ENCODE measurements at regions not wholly inside any gene's neighbourhood (a gene's known extent, or its start where the extent isn't known, plus 50 kb on each side); places are given as distances from the start of the nearest gene placed in this dataset.

DNA sequence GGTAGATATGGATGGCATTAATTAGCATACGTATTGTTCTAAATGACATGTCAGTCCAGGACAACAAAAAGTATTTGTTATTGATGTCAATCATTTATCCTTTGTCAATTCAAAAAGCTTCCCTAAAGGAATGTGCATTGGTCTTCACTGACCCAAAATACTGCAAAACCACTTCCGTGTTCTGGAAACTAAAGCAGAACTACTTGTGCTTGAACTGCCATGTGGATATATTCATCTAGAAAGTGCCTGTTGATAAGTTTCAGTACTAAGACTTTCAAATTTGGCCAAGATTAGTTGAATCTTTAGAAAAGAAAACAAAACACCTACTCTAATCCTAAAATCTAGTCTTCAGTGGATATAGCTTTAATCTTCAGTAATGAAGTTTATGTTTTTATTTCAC lies 242.1 kb upstream of the PPP1R3A start:
- no peaks in the 10 kb centered on the region for H3K27me3 ChIP-seq (ENCODE audit: control insufficient read depth, insufficient read depth, low read length)
- no peaks in the 10 kb centered on the region for H4K20me1 ChIP-seq (ENCODE audit: control insufficient read depth, extremely low read depth, insufficient read depth, low read length)
- no peak overlapping the region for H2AFZ ChIP-seq (ENCODE audit: low read length)
- no peak overlapping the region for H3K4me3 ChIP-seq (replicated peaks in 1 of 4; ENCODE audit: control extremely low read depth in 1 of 4, insufficient read depth in 1 of 4, low read depth in 3 of 4, low read length in 4 of 4)
- TF ChIP-seq EZH2 (IDR thresholded peaks at IDR 0.05; ENCODE audit: low read length, missing control alignments) (no peak), CTCF (conservative IDR thresholded peaks at IDR 0.05 in 1 of 2, IDR thresholded peaks at IDR 0.05 in 1 of 2; ENCODE audit: low read depth in 1 of 2, low read length in 2 of 2) (no peak)
- no peak overlapping the region for H3K4me2 ChIP-seq (ENCODE audit: extremely low read depth, insufficient read depth, low read length)
- DNase-seq (ENCODE audit: low read depth in 2 of 2): no peak
- no peaks in the 10 kb centered on the region for H3K36me3 ChIP-seq (ENCODE audit: control insufficient read depth, insufficient read depth, low read length)
- no peak overlapping the region for H3K27ac ChIP-seq (ENCODE audit: insufficient read depth, low read length)
- no peaks in the 10 kb centered on the region for H3K79me2 ChIP-seq (ENCODE audit: control insufficient read depth, insufficient read depth, low read length)
- H3K9ac ChIP-seq (ENCODE audit: insufficient read depth, low read length): no peak overlapping the region
- H3K9me3 ChIP-seq (ENCODE audit: control insufficient read depth, insufficient read depth, low read depth, low read length): no peaks in the 10 kb centered on the region
- H3K4me1 ChIP-seq (ENCODE audit: control insufficient read depth, extremely low read depth, insufficient read depth, low read length): no peaks in the 10 kb centered on the region

DNA sequence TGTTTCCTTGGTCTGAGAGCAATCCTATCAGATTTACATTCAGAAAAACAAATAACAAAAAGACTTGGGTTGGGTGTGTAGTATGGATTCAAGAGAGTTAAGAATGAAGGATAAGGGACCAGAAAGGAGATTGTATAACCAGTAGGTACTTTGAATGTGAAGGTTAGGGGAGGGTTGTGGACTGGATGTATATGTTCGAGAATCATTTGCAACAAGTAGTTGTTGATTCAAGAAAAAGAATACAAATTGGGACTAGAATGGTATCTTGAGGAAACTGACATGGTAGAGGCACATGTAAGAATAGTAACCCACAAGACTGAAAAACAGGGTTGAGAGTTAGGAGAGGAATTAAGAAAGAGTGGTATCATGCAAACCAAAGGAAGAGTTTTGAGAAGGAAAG lies 240.0 kb upstream of the PPP1R3A start:
- Histone ChIP-seq H3K4me1 (ENCODE audit: control insufficient read depth, extremely low read depth, insufficient read depth, low read length) (no peaks in the 10 kb centered on the region), H3K27me3 (ENCODE audit: control insufficient read depth, insufficient read depth, low read length) (no peaks in the 10 kb centered on the region), H3K4me3 (replicated peaks in 1 of 4; ENCODE audit: control extremely low read depth in 1 of 4, insufficient read depth in 1 of 4, low read depth in 3 of 4, low read length in 4 of 4) (no peak overlapping the region), H3K36me3 (ENCODE audit: control insufficient read depth, insufficient read depth, low read length) (no peaks in the 10 kb centered on the region), H3K4me2 (ENCODE audit: extremely low read depth, insufficient read depth, low read length) (no peak overlapping the region), H3K79me2 (ENCODE audit: control insufficient read depth, insufficient read depth, low read length) (no peaks in the 10 kb centered on the region), H2AFZ (ENCODE audit: low read length) (no peak overlapping the region), H3K9ac (ENCODE audit: insufficient read depth, low read length) (no peak overlapping the region), H4K20me1 (ENCODE audit: control insufficient read depth, extremely low read depth, insufficient read depth, low read length) (no peaks in the 10 kb centered on the region), H3K9me3 (ENCODE audit: control insufficient read depth, insufficient read depth, low read depth, low read length) (no peaks in the 10 kb centered on the region), H3K27ac (ENCODE audit: insufficient read depth, low read length) (no peak overlapping the region)
- TF ChIP-seq EZH2 (IDR thresholded peaks at IDR 0.05; ENCODE audit: low read length, missing control alignments) (no peak), CTCF (conservative IDR thresholded peaks at IDR 0.05 in 1 of 2, IDR thresholded peaks at IDR 0.05 in 1 of 2; ENCODE audit: low read depth in 1 of 2, low read length in 2 of 2) (no peak)
- no peak for DNase-seq (ENCODE audit: low read depth in 2 of 2)

- Histone ChIP-seq H3K9me3 (ENCODE audit: control insufficient read depth, insufficient read depth, low read depth, low read length) (no peaks in the 10 kb centered on the region), H3K27me3 (ENCODE audit: control insufficient read depth, insufficient read depth, low read length) (no peaks in the 10 kb centered on the region), H2AFZ (ENCODE audit: low read length) (no peak overlapping the region), H3K9ac (ENCODE audit: insufficient read depth, low read length) (no peak overlapping the region), H3K27ac (ENCODE audit: insufficient read depth, low read length) (no peak overlapping the region), H3K79me2 (ENCODE audit: control insufficient read depth, insufficient read depth, low read length) (no peaks in the 10 kb centered on the region), H4K20me1 (ENCODE audit: control insufficient read depth, extremely low read depth, insufficient read depth, low read length) (no peaks in the 10 kb centered on the region), H3K4me2 (ENCODE audit: extremely low read depth, insufficient read depth, low read length) (no peak overlapping the region), H3K4me3 (replicated peaks in 1 of 4; ENCODE audit: control extremely low read depth in 1 of 4, insufficient read depth in 1 of 4, low read depth in 3 of 4, low read length in 4 of 4) (no peak overlapping the region), H3K36me3 (ENCODE audit: control insufficient read depth, insufficient read depth, low read length) (no peaks in the 10 kb centered on the region), H3K4me1 (ENCODE audit: control insufficient read depth, extremely low read depth, insufficient read depth, low read length) (no peaks in the 10 kb centered on the region)
- no peak for DNase-seq (ENCODE audit: low read depth in 2 of 2)
- no peak for TF ChIP-seq EZH2 (IDR thresholded peaks at IDR 0.05; ENCODE audit: low read length, missing control alignments)
- TF ChIP-seq CTCF (conservative IDR thresholded peaks at IDR 0.05 in 1 of 2, IDR thresholded peaks at IDR 0.05 in 1 of 2; ENCODE audit: low read depth in 1 of 2, low read length in 2 of 2): no peak
Observed at GRCh38 chr7:114158275-114158674, 239.5 kb upstream of the PPP1R3A start.
